Suprapubic skin (tissue), 3 donors: ENCODE measurements at regions not wholly inside any gene's neighbourhood (a gene's known extent, or its start where the extent isn't known, plus 50 kb on each side); places are given as distances from the start of the nearest gene placed in this dataset.

ENCODE experiments used
- CTCF ChIP-seq, 2 donors: fragments of 200-600 bp in 1 of 2; fragments of 450-650 bp in 1 of 2; sonication (generic) in 1 of 2; IDR thresholded peaks; one replicate each; pipeline ENCODE4 v1.5.1; 2016 to 2019; ENCODE audit warnings: antibody characterized with exemption in 2 of 2, mild to moderate bottlenecking in 1 of 2, moderate library complexity in 1 of 2
- POLR2A ChIP-seq, 2 donors: fragments of 450-650 bp; IDR thresholded peaks; one replicate each; pipeline ENCODE4 v1.6.1; 2017; ENCODE audit warnings: antibody characterized with exemption in 2 of 2, mild to moderate bottlenecking in 2 of 2, moderate library complexity in 2 of 2

GRCh38 chr11:130813196-130813595, 103.1 kb downstream of the SNX19 start:
- TF ChIP-seq POLR2A (IDR thresholded peaks at IDR 0.05) (no peak), CTCF (IDR thresholded peaks at IDR 0.05) (no peak)
